ENCODE measurements at regions not wholly inside any gene's neighbourhood (a gene's known extent, or its start where the extent isn't known, plus 50 kb on each side); places are given as distances from the start of the nearest gene placed in this dataset.
A peak's percentile ranks its signal among the peaks of the same experiment; 100 is the strongest.

DNA sequence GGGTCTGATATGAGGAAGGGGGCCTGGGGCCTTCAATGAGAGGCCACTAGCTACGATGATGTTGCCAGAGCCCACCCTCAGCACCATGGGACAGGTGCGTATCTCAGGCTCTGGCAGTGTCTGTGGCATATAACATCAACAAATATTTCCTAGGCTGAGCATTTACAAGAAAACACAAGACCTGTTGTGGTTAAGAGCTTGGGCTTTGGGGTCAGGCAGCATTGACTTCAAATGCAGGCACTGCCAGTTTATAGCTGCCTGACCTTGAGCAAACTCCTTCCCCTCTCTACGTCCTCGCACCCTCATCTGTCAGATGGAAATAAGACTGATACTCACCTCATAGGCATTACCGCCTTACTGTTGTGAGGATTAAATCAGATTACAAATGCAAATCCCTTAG lies 156.0 kb downstream of the KATNAL1 start:
- H3K27me3 Mint-ChIP-seq (ENCODE audit: insufficient read depth): no peaks in the 10 kb centered on the region
- DNase-seq (ENCODE audit: low spot score): no peak
- no peaks in the 10 kb centered on the region for H3K9me3 Mint-ChIP-seq
- peaks cover 81% of the 10 kb centered on the region for H3K4me1 Mint-ChIP-seq (ENCODE audit: low read depth)
- peaks cover 8% of the 10 kb centered on the region for H3K36me3 Mint-ChIP-seq (ENCODE audit: low read depth)
- no peak overlapping the region for H3K4me3 Mint-ChIP-seq
- intact Hi-C loops (cut with micrococcal nuclease): loop anchor here (10.0 kb wide), 2 partner anchors 423 to 523 kb away; no protein-coding TSS in a partner anchor
- peak overlapping the region; percentile 26 for H3K27ac Mint-ChIP-seq

DNA sequence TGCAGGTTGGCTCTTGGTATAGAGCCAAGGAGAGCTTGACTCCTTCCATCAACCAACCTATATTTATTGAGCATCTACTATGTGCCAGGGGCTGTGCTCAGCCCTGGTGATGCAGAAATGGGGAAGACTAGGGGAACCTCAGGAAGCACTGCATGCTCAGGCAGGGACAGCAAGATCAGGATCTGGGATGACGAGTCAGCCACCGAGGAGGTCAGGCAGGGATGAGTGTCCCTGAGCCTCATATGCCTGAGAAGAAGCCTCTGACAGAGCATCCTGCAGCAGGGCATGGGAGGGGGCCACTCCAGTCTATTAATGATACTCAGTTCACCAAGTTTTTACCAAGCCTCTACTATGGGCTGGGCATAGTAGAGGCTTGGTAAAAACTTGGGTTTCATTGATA lies 158.1 kb downstream of the KATNAL1 start:
- Mint-ChIP-seq H3K9me3 (peaks cover 4% of the 10 kb centered on the region), H3K27ac (peak overlapping the region; percentile 83), H3K27me3 (ENCODE audit: insufficient read depth) (no peaks in the 10 kb centered on the region), H3K4me1 (ENCODE audit: low read depth) (peaks cover 86% of the 10 kb centered on the region), H3K4me3 (no peak overlapping the region), H3K36me3 (ENCODE audit: low read depth) (peaks cover 15% of the 10 kb centered on the region)
- no peak for DNase-seq (ENCODE audit: low spot score)
- intact Hi-C loops (cut with micrococcal nuclease): loop anchor here (5.0 to 10.0 kb wide), 4 partner anchors 468 to 1882 kb away; partner anchors contain the start of genes HSPH1, SLC7A1 and USPL1

DNA sequence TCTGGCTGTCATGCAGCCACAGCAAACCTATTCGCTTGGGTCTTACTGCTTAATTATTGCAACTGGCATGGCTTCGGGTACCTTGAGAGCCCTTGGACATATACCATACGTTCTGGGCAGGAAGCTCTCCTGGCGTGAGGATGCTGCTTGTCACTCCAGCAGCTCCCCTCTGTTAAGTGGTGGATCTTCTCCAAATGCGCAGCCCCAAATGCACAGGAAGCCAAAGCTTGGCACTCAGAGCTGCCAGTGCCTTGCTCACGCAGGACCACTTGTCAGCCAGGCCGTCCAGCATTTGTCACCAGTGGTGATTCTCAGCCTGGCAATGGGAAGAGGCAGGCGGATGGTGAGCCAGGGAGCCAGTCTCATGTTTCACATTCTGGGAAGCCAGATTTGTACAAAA lies 158.6 kb downstream of the KATNAL1 start:
- no peak for DNase-seq (ENCODE audit: low spot score)
- peaks cover 4% of the 10 kb centered on the region for H3K9me3 Mint-ChIP-seq
- H3K27ac Mint-ChIP-seq: peak overlapping the region; percentile 83
- H3K4me3 Mint-ChIP-seq: peak overlapping the region; percentile 65
- peaks cover 15% of the 10 kb centered on the region for H3K36me3 Mint-ChIP-seq (ENCODE audit: low read depth)
- intact Hi-C loops (cut with micrococcal nuclease): loop anchor here (1.0 to 10.0 kb wide), 5 partner anchors 316 to 1881 kb away; partner anchors contain the start of genes HSPH1, SLC7A1 and USPL1
- H3K4me1 Mint-ChIP-seq (ENCODE audit: low read depth): peaks cover 91% of the 10 kb centered on the region
- no peaks in the 10 kb centered on the region for H3K27me3 Mint-ChIP-seq (ENCODE audit: insufficient read depth)

DNA sequence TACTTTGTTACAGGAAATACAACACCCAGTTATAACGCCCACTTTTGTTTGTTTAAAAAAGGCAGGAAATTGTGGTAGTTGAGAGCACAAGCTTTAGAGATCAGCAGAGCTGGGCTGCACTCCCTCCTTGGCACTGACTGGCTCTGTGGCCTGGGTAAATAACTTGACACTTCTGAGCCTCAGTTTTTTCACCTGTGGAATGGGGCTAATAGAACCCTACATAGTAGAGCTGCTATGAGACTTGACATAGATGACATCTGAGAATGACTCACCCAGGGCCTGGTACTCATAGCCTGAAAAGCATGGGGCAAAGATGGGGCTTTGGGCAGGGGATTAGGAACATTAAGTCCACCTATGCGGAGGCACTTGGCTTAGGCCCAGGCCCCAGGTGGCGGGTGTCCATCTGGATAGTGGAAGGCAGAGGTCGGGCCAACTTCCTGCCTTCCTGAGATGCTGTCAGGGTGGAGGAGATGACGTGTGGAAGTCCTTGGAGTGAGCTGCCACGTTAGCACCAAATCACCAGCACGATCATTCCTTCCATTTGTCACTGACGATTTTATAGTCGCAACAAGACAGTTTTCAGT lies 159.1 kb downstream of the KATNAL1 start:
- H3K4me3 Mint-ChIP-seq: peak overlapping the region; percentile 65
- DNase-seq (ENCODE audit: low spot score): peak; percentile 31
- intact Hi-C loops (cut with micrococcal nuclease): loop anchor here (1.0 to 10.0 kb wide), 5 partner anchors 316 to 1881 kb away; partner anchors contain the start of genes HSPH1, SLC7A1 and USPL1
- peak overlapping the region; percentile 83 for H3K27ac Mint-ChIP-seq
- H3K9me3 Mint-ChIP-seq: peaks cover 4% of the 10 kb centered on the region
- no peaks in the 10 kb centered on the region for H3K27me3 Mint-ChIP-seq (ENCODE audit: insufficient read depth)
- H3K4me1 Mint-ChIP-seq (ENCODE audit: low read depth): peaks cover 96% of the 10 kb centered on the region
- H3K36me3 Mint-ChIP-seq (ENCODE audit: low read depth): peaks cover 15% of the 10 kb centered on the region

DNA sequence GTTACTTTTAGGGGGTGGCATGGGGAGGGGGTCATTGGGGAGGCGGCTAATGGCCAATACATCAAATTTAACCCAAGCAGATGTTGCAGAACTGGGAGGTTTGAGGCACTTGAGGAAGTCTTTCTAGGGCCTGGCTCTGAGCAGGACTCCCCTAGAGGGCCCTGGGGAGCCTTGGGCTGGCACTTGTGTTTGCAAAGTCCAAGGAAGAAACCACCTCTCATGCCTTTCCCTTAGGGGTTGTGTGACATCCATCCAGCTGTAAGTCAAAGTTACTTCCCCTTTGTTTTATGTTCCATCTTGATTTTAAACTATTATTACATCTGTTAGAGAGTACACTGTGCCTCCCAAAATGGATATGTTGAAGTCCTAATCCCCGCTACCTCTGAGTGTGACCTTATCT lies 159.9 kb downstream of the KATNAL1 start:
- Mint-ChIP-seq H3K36me3 (ENCODE audit: low read depth) (peaks cover 15% of the 10 kb centered on the region), H3K4me1 (ENCODE audit: low read depth) (peaks cover 95% of the 10 kb centered on the region), H3K27me3 (ENCODE audit: insufficient read depth) (no peaks in the 10 kb centered on the region), H3K27ac (peak overlapping the region; percentile 83), H3K9me3 (peaks cover 4% of the 10 kb centered on the region), H3K4me3 (peak overlapping the region; percentile 65)
- no peak for DNase-seq (ENCODE audit: low spot score)
- intact Hi-C loops (cut with micrococcal nuclease): loop anchor here (5.0 to 10.0 kb wide), 4 partner anchors 470 to 1880 kb away; partner anchors contain the start of genes HSPH1, SLC7A1 and USPL1

DNA sequence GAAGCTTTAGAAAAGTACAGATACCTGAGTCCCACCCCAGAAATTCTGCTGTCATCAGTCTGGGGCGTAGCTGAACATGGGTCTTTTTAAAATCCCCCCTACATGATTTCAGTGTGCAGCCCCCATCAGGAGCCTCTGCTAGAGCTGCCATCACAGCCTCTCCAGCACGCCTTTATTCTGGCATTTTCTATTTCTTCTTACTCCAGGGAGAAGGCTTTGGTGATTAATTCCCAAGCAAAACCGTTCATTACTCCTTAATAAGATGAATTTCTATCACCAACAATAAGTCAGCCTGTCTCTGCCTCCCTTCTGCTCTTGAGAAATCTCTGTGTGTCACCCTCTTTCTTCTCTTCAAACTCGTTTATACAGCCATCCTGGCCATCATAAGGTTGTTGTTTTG lies 160.3 kb downstream of the KATNAL1 start:
- peak overlapping the region; percentile 83 for H3K27ac Mint-ChIP-seq
- intact Hi-C loops (cut with micrococcal nuclease): loop anchor here (5.0 to 10.0 kb wide), 4 partner anchors 470 to 1880 kb away; partner anchors contain the start of genes HSPH1, SLC7A1 and USPL1
- no peak for DNase-seq (ENCODE audit: low spot score)
- H3K27me3 Mint-ChIP-seq (ENCODE audit: insufficient read depth): no peaks in the 10 kb centered on the region
- H3K9me3 Mint-ChIP-seq: peaks cover 4% of the 10 kb centered on the region
- H3K36me3 Mint-ChIP-seq (ENCODE audit: low read depth): peaks cover 15% of the 10 kb centered on the region
- H3K4me3 Mint-ChIP-seq: peak overlapping the region; percentile 4
- H3K4me1 Mint-ChIP-seq (ENCODE audit: low read depth): peaks cover 95% of the 10 kb centered on the region

DNA sequence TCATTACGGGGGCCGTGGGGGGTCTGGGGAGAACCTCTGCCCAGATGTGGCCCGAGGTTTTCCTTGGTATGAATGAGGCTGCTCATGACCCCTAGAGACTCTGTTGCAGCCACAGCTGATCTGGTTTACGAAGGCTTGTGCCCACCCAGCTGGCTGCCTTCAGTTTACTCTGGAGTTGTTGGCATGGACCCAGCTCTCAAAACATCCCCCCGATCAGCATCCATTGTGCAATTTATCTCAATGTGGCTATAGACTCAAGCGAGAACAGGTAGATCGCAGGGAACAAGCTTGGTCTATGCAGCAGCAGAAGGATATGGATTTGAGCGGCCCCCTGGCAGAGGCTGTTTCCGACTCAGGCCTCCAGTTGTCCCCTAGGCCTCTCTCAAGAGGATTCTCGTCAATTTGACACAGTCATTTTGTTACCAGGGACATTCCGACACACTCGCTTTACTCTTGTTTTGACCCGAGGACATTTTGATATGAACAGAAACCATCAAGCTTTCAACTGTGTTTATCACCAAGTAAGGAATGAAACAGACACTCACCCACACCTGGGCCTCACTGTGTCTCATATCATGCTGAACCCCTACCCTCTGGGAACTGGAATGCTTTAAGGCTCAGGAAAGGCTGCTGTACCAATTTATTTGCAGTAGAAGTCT lies 161.5 kb downstream of the KATNAL1 start:
- H3K9me3 Mint-ChIP-seq: peaks cover 4% of the 10 kb centered on the region
- peak overlapping the region; percentile 57 for H3K4me3 Mint-ChIP-seq
- H3K27me3 Mint-ChIP-seq (ENCODE audit: insufficient read depth): no peaks in the 10 kb centered on the region
- H3K4me1 Mint-ChIP-seq (ENCODE audit: low read depth): peaks cover 93% of the 10 kb centered on the region
- DNase-seq (ENCODE audit: low spot score): peak; percentile 11
- peaks cover 14% of the 10 kb centered on the region for H3K36me3 Mint-ChIP-seq (ENCODE audit: low read depth)
- peak overlapping the region; percentile 83 for H3K27ac Mint-ChIP-seq
- intact Hi-C loops (cut with micrococcal nuclease): loop anchor here (1.0 to 10.0 kb wide), 12 partner anchors 13 to 1879 kb away; partner anchors contain the start of genes HSPH1, SLC7A1 and USPL1

DNA sequence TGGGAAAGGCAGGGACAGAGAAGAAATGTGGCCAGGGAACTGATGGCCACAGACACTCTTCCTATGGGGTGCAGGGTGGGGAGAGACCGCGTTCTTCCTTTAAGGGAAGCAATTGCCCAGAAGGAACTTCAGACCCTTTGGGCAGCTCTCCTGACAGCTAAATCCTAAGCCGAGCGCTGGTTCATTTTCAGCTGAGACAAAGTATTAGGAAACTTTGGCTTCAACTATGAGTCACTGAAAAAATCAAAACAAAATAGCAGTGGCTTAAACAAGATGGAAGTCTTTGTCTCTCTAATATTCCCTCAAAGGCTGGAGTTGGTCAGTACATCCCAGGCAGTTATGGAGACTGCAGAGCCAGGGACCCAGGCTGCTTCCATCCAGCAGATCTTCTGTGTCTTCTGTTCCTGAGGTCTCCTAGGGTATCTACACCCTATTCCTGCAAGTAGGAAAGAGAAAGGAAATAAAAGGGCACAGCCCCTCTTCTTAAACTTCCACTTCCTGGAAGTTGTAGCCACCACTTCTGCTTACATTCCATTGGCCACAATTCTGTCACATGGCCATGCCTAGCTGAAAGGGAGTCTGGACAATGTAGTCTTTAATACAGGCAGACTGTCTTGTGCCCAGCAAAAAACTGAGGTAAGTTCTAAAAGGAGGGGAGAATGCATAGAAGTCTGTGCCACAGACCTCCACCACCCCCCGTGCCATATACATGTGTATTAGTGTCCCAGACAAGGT lies 163.5 kb downstream of the KATNAL1 start:
- H3K4me3 Mint-ChIP-seq: peak overlapping the region; percentile 28
- H3K36me3 Mint-ChIP-seq (ENCODE audit: low read depth): peaks cover 8% of the 10 kb centered on the region
- intact Hi-C loops (cut with micrococcal nuclease): loop anchor here (10.0 kb wide), 1 partner anchor 549 kb away; the partner anchor contains the start of gene SLC7A1
- peaks cover 73% of the 10 kb centered on the region for H3K4me1 Mint-ChIP-seq (ENCODE audit: low read depth)
- DNase-seq (ENCODE audit: low spot score): no peak
- H3K9me3 Mint-ChIP-seq: peaks cover 4% of the 10 kb centered on the region
- peak overlapping the region; percentile 90 for H3K27ac Mint-ChIP-seq
- H3K27me3 Mint-ChIP-seq (ENCODE audit: insufficient read depth): peaks cover 4% of the 10 kb centered on the region

DNA sequence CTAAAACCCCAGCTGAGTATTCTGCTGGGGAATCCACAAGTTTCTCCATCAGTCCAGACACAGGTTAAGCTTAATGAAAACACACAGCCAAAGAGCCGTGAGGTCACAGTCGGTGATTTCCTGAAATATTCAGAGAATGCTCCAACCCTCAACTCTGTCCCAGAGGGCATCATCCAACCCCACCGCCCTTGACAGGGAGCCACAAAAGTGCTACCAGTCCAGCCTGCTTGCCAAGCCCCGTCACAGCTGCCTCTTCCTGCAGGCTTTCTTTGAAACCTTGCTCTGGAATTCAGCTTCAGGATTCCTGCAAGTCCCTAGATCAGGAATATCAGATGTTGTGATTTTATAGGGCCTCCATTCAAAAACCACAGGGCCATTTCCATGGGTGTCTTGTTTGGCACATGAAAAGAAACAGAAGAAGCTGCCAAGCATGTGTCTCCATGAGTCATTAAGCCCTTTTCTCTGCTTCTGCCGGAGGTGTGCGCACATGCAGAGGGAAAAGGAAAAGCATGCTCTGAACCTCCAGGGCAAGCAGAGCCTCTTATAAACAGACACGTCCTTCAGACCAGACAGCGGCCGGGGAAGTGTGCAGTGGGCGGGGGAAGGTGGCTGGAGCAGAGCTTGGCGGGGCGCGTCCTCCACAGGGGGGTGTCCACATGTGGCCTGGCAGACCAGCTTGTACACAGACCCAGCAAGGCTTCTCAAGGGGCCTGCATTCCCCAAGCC lies 164.7 kb downstream of the KATNAL1 start:
- Mint-ChIP-seq H3K27me3 (ENCODE audit: insufficient read depth) (peaks cover 4% of the 10 kb centered on the region), H3K9me3 (peaks cover 4% of the 10 kb centered on the region), H3K4me3 (peak overlapping the region; percentile 31), H3K27ac (peak overlapping the region; percentile 86), H3K4me1 (ENCODE audit: low read depth) (peaks cover 61% of the 10 kb centered on the region), H3K36me3 (ENCODE audit: low read depth) (peaks cover 7% of the 10 kb centered on the region)
- intact Hi-C loops (cut with micrococcal nuclease): loop anchor here (1.0 to 10.0 kb wide), 2 partner anchors 27 to 548 kb away; partner anchors contain the start of gene SLC7A1
- peak; percentile 28 for DNase-seq (ENCODE audit: low spot score)

DNA sequence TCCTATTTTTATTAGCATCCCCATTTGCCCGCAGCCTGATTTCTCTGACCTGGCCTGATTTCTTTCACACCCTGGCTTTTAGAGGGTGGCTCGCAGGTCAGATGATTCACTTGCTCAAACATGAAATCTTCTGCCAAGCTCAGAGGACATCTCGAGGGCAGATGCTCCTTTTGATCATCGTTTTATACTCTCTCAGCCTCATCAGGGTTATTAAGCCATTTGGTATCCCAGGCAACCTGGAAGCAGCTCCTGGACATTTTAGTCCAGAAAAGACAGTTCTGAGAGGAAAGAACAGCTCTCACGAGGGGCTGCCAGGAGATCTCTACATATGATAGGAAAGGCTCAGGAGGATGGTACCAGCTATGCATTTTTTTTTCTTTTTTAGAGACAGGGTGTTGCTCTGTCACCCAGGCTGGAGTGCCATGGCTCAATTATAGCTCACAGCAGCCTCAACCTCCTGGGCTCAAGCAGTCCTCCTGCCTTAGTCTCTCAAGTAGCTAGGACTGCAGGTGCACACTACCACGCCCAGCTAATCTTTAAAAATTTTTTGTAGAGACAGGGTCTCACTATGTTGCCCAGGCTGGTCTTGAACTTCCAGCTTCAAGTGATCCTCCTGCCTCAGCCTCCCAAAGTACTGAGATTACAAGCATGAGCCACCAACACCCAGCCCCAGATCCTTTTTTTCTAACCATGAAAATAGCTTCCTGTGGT lies 165.4 kb downstream of the KATNAL1 start:
- H3K27me3 Mint-ChIP-seq (ENCODE audit: insufficient read depth): peaks cover 4% of the 10 kb centered on the region
- peak overlapping the region; percentile 86 for H3K27ac Mint-ChIP-seq
- DNase-seq (ENCODE audit: low spot score): no peak
- H3K4me1 Mint-ChIP-seq (ENCODE audit: low read depth): peaks cover 54% of the 10 kb centered on the region
- peaks cover 7% of the 10 kb centered on the region for H3K36me3 Mint-ChIP-seq (ENCODE audit: low read depth)
- intact Hi-C loops (cut with micrococcal nuclease): loop anchor here (1.0 to 10.0 kb wide), 2 partner anchors 27 to 547 kb away; partner anchors contain the start of gene SLC7A1
- peaks cover 4% of the 10 kb centered on the region for H3K9me3 Mint-ChIP-seq
- no peak overlapping the region for H3K4me3 Mint-ChIP-seq

DNA sequence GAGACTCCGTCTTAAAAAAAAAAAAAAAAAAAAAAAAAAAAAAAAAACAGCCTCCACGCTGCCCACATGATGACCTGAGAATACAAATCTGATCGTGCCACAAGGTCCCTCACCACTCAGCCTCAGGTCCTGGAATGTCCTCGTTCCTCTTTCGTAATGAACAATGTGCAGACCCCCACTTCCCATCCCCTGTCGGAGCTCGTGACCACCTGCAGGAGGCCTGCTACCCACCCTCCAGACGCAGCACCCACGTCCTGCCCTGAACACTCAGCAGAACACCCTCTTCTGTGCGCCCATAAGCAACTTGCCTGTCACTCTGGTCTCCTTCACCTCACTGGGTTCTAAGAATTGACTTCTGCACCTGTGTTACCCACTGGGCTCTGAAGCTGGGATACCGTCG lies 166.4 kb downstream of the KATNAL1 start:
- Mint-ChIP-seq H3K4me1 (ENCODE audit: low read depth) (peaks cover 44% of the 10 kb centered on the region), H3K27ac (no peak overlapping the region), H3K36me3 (ENCODE audit: low read depth) (peaks cover 5% of the 10 kb centered on the region), H3K9me3 (peaks cover 4% of the 10 kb centered on the region), H3K27me3 (ENCODE audit: insufficient read depth) (peaks cover 4% of the 10 kb centered on the region), H3K4me3 (no peak overlapping the region)
- intact Hi-C loops (cut with micrococcal nuclease): loop anchor here (10.0 kb wide), 1 partner anchor 546 kb away; the partner anchor contains the start of gene SLC7A1
- no peak for DNase-seq (ENCODE audit: low spot score)
